Fibroblast of skin of right biceps (primary cell): ENCODE measurements at regions not wholly inside any gene's neighbourhood (a gene's known extent, or its start where the extent isn't known, plus 50 kb on each side); places are given as distances from the start of the nearest gene placed in this dataset.

Experiments
- DNase-seq: peaks from one replicate; pipeline ENCODE4 v3.0.0-alpha.2; 2013

DNA sequence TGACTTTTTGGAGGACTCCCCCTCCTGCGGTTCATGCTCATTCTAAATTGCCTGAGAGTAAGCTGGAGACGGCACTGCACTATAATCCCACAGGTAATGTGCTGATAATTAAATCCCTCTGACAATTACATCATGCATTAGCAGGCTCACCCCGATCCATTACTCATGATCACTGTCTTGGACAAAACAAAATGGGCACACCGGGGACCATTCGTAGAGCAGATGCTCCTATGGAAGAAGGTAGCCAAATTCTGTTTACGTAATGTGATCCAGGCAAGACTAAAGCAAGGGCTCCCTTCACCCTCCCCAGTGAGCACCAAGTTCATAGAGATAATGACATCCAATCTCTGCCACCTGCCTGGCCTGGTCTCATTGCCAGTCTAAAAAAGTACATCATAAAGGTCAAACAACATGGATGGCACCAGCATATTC, 657.1 kb upstream of the SOX11 start:
- DNase-seq = no peak

GRCh38 chr2:5036256-5036655, 655.9 kb upstream of the SOX11 start:
- no peak for DNase-seq

- DNase-seq = no peak
Measured at GRCh38 chr2:5039241-5039975, 652.8 kb upstream of the SOX11 start.

- no peak for DNase-seq
Measured at GRCh38 chr2:5040571-5040970, 651.6 kb upstream of the SOX11 start.

DNA sequence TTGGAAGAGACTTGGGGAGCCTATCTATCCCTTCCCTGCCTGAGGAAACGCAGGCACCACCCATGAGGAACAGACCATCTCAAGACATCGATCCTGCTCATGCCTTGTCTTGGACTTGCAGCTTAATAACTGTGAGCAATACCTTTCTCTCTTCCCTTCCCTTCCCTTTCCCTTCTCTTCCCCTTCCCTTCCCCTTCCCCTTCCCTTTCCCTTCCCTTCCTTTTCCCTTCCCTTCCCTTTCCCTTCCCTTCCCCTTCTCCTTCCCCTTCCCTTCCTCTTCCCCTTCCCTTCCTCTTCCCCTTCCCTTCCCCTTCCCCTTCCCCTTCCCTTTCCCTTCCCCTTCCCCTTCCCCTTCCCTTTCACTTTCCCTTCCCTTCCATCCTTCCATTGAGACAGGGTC, 650.7 kb upstream of the SOX11 start:
- no peak for DNase-seq

- no peak for DNase-seq
Measured at GRCh38 chr2:5042666-5043440, 649.3 kb upstream of the SOX11 start.

DNA sequence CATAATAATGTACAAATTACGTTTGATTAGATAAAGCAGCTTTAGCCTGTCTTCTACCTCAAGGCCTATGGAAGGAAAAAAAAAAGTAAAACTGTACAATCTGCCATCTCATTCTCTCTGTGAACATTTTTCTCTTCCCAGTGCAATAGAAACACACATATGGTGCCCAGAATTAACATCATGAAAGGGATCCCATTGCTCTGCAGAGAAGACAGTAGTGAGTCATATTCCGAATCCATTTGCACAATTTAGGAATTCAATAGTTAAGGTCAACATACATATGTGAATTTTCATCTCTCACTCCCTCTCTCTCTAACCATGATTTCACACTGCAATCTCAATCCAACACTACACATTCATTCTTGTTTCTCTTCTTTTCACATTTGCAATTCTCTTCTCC, 640.9 kb upstream of the SOX11 start:
- DNase-seq = no peak

- no peak for DNase-seq
Measured at GRCh38 chr2:5052905-5053304, 639.3 kb upstream of the SOX11 start.

- no peak for DNase-seq
Measured at GRCh38 chr2:5057891-5058351, 634.3 kb upstream of the SOX11 start.

DNA sequence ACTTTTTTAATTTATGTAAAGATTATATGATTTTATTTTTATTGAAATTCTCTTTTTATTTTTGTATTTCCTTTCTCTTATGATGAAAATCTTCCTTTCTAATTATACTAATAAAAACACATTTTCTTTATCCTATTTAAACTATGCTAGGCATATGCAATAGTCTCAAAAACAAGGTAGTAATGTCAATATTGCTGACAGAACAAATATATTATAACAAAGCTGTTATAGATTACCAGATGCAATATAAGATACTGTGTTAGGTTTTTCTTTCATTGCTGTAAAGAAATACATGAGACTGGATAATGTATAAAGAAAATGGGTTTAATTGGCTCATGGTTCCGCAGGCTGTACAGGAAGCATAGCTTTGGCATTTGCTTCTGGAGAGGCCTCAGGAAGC, 631.2 kb upstream of the SOX11 start:
- DNase-seq = no peak

GRCh38 chr2:5064687-5065086, 627.5 kb upstream of the SOX11 start:
- DNase-seq = no peak

DNA sequence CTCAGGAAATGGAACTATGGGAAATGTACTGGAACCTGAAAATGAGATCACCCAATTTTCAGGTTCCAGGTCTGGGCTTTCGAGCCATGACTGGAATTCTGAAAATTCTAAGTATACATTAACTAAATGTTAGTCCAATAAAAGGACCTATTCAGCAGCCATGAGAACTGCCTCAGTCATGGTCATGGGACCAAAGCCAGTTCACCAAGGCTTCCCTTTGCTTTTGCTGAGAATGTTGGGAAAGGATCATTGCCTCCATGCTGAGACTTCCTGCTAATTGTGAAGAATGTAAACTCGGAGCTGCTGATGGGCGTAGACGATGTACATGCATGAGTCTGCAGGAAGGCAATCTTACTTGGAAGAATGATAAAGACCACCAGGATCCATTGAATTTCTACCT, 624.4 kb upstream of the SOX11 start:
- DNase-seq = no peak

GRCh38 chr2:5070257-5070656, 621.9 kb upstream of the SOX11 start:
- DNase-seq = peak; percentile 8

- DNase-seq = no peak
Measured at GRCh38 chr2:5074733-5075132, 617.5 kb upstream of the SOX11 start.

- DNase-seq = no peak
Measured at GRCh38 chr2:5076599-5076998, 615.6 kb upstream of the SOX11 start.

DNA sequence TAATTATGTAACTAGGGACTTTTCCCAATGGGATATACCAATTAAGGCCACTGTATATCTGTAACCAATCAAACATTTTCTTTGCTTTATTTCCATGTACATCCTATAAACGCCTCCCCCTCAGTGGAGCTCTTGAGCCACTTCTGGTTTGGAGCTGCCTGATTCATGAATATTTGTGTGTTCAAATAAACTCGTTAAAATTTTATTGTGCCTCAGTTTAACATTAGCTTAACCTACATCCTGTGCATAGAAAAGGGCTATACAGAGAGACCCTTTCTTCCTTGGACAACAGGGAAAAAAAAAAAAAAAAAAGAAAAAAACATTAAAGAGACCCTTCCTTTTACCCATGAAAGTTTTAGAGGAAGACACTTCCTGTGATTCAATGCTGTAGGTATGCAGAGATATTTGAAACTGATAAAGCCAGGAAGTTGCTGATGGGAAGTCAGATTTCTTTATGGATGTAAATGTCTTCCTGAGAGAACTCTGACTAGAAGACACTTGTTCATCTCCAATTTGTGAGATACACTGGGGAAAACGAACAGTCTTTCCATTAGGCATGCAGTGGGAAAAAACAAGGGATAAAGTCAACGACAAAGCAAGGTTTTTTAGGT, 614.6 kb upstream of the SOX11 start:
- DNase-seq = peak; percentile 34

GRCh38 chr2:5083402-5083801, 608.8 kb upstream of the SOX11 start:
- no peak for DNase-seq

GRCh38 chr2:5089409-5089808, 602.8 kb upstream of the SOX11 start:
- no peak for DNase-seq

DNA sequence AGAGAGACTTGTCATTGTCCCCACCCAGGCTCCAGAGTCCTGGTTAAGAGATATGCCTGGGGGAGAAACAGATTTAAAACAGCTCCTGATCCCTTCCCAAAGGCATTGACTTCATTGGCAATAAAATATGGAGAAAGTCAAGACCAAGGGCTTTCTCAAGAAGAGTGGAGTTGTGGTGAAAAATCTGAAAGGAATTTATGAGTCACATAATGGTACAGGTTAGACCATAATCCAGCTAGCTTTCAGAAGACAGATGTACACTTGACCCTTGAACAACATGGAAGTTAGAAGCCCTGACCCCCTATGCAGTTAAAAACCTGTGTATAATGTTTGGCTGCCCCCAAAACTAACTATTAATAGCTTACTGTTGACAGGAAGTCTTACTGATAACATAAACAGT, 599.1 kb upstream of the SOX11 start:
- peak; percentile 6 for DNase-seq

GRCh38 chr2:5093518-5093917, 598.7 kb upstream of the SOX11 start:
- DNase-seq = no peak

GRCh38 chr2:5094192-5094591, 598.0 kb upstream of the SOX11 start:
- DNase-seq = no peak

GRCh38 chr2:5098286-5098685, 593.9 kb upstream of the SOX11 start:
- DNase-seq = no peak

DNA sequence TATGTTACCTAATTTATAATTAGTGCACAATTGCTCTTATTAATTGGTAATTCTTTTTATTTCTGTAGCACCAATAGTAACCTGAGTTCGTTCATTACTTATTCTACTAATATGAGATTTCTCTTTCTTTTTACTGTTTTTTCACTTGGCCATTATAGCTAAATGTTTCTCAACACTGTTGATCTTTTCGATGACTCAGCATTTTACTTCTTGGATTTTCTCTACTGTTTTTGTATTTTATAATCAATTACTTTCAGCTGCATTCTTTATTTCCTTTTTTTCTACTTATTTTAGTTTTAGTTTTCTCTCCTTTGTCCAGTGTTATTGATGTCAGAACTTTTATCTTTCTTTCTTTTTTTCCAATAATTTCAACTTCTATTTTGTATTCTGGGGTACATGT, 589.4 kb upstream of the SOX11 start:
- DNase-seq = no peak

GRCh38 chr2:5111581-5111980, 580.6 kb upstream of the SOX11 start:
- no peak for DNase-seq
